Sigmoid colon (tissue), 4 donors: ENCODE measurements at regions not wholly inside any gene's neighbourhood (a gene's known extent, or its start where the extent isn't known, plus 50 kb on each side); places are given as distances from the start of the nearest gene placed in this dataset.

ENCODE experiments used
- CTCF ChIP-seq, 4 experiments: fragments of 450-650 bp in 3 of 4; fragments of 200-600 bp in 1 of 4; IDR thresholded peaks; one replicate each; pipeline ENCODE4 v1.5.1; 2016 to 2019; ENCODE audit warnings: antibody characterized with exemption in 4 of 4, mild to moderate bottlenecking in 3 of 4, moderate library complexity in 2 of 4
- POLR2A ChIP-seq, 2 donors: fragments of 450-650 bp; IDR thresholded peaks; one replicate each; pipeline ENCODE4 v1.6.1; 2016; ENCODE audit warnings: antibody characterized with exemption in 2 of 2, mild to moderate bottlenecking in 2 of 2, moderate library complexity in 2 of 2
- POLR2AphosphoS5 ChIP-seq, 4 donors: sonication (generic); formaldehyde crosslinking; IDR thresholded peaks; one replicate each; pipeline ENCODE4 v1.6.1; 2017; ENCODE audit warnings: antibody characterized with exemption in 4 of 4

GRCh38 chr9:134571946-134572917 lies 69.4 kb upstream of the COL5A1 start:
- TF ChIP-seq POLR2A (IDR thresholded peaks at IDR 0.05), result no peak
- no peak for TF ChIP-seq CTCF (IDR thresholded peaks at IDR 0.05)
- TF ChIP-seq POLR2AphosphoS5 (IDR thresholded peaks at IDR 0.05), result no peak
